GM23338 (cell line): ENCODE measurements at regions not wholly inside any gene's neighbourhood (a gene's known extent, or its start where the extent isn't known, plus 50 kb on each side); places are given as distances from the start of the nearest gene placed in this dataset.

Experiments
- ATAC-seq: fragments of 200-7000 bp; cut with Tn5 transposase; 3 replicates; pipeline ENCODE4 v1.9.1; 2020
- DNase-seq: peaks from one replicate; pipeline ENCODE4 v3.0.0-alpha.2; 2015; ENCODE audit warnings: low spot score
- H2AFZ ChIP-seq: fragments of 200-600 bp; sonication (generic); 2 replicates; pipeline ENCODE4 v1.8.0; 2016; ENCODE audit warnings: antibody characterized with exemption, mild to moderate bottlenecking, moderate library complexity
- H3F3A ChIP-seq: fragments of 200-600 bp; sonication (generic); replicated peaks from 2 replicates; pipeline ENCODE4 v1.8.0; 2017; ENCODE audit warnings: antibody characterized with exemption, mixed run types, low read depth
- H3K27ac ChIP-seq: fragments of 200-600 bp; sonication (generic); 2 replicates; pipeline ENCODE4 v1.6.1; 2016; ENCODE audit warnings: low read depth
- H3K27me3 ChIP-seq: fragments of 200-600 bp; sonication (generic); 2 replicates; pipeline ENCODE4 v1.8.0; 2016; ENCODE audit warnings: mild to moderate bottlenecking, mixed run types, moderate library complexity; ENCODE audit not compliant: insufficient read depth
- H3K36me3 ChIP-seq: fragments of 200-600 bp; sonication (generic); 2 replicates; pipeline ENCODE4 v1.8.0; 2016; ENCODE audit warnings: mild to moderate bottlenecking; ENCODE audit not compliant: insufficient read depth
- H3K4me1 ChIP-seq: fragments of 200-600 bp; sonication (generic); 2 replicates; pipeline ENCODE4 v1.8.0; 2016; ENCODE audit warnings: mild to moderate bottlenecking, moderate library complexity; ENCODE audit not compliant: insufficient read depth
- H3K4me2 ChIP-seq: fragments of 200-600 bp; sonication (generic); 2 replicates; pipeline ENCODE4 v1.7.1; 2017; ENCODE audit warnings: mixed run types
- H3K4me3 ChIP-seq: fragments of 200-600 bp; sonication (generic); 2 replicates; pipeline ENCODE4 v1.6.1; 2016; ENCODE audit warnings: mixed run types
- H3K79me2 ChIP-seq: fragments of 200-600 bp; sonication (generic); replicated peaks from 2 replicates; pipeline ENCODE4 v1.8.0; 2017; ENCODE audit warnings: mild to moderate bottlenecking; ENCODE audit not compliant: insufficient read depth
- H3K9me2 ChIP-seq: fragments of 200-600 bp; sonication (generic); 2 replicates; pipeline ENCODE4 v1.8.0; 2017; ENCODE audit not compliant: insufficient read depth
- H4K20me1 ChIP-seq: fragments of 200-600 bp; sonication (generic); replicated peaks from 2 replicates; pipeline ENCODE4 v1.8.0; 2017; ENCODE audit warnings: mild to moderate bottlenecking; ENCODE audit not compliant: insufficient read depth
- H3K27ac Mint-ChIP-seq: 2 replicates; pipeline ENCODE4 v1.8.0; 2020; ENCODE audit warnings: inconsistent platforms, mild to moderate bottlenecking, moderate library complexity, mixed read lengths
- H3K27me3 Mint-ChIP-seq: 3 replicates; pipeline ENCODE4 v1.8.0; 2022; ENCODE audit warnings: low read depth, mild to moderate bottlenecking, moderate library complexity, mixed read lengths, inconsistent platforms; ENCODE audit not compliant: insufficient read depth, poor library complexity
- H3K36me3 Mint-ChIP-seq: 3 replicates; pipeline ENCODE4 v1.8.0; 2021; ENCODE audit warnings: low read depth, mild to moderate bottlenecking, inconsistent platforms, moderate library complexity, mixed read lengths
- H3K4me1 Mint-ChIP-seq: 3 replicates; pipeline ENCODE4 v1.8.0; 2020; ENCODE audit warnings: mild to moderate bottlenecking, inconsistent platforms, mixed read lengths
- H3K4me3 Mint-ChIP-seq: 3 replicates; pipeline ENCODE4 v1.8.0; 2021; ENCODE audit warnings: moderate library complexity, mild to moderate bottlenecking, inconsistent platforms, mixed read lengths
- H3K9me3 Mint-ChIP-seq: 3 replicates; pipeline ENCODE4 v1.8.0; 2020; ENCODE audit warnings: moderate library complexity, mild to moderate bottlenecking, inconsistent platforms, mixed read lengths
- EZH2phosphoT487 ChIP-seq: fragments of 200-600 bp; sonication (generic); IDR thresholded peaks from one replicate; pipeline ENCODE4 v1.8.1; 2018; ENCODE audit warnings: antibody characterized with exemption; ENCODE audit not compliant: unreplicated experiment
- STAT1 ChIP-seq: IDR thresholded peaks from one replicate; pipeline ENCODE4 v1.6.1; 2016; ENCODE audit warnings: antibody characterized with exemption; ENCODE audit not compliant: unreplicated experiment
- ZNF462 ChIP-seq: fragments of 250-450 bp; sonication (Bioruptor Pico); IDR thresholded peaks from 2 replicates; pipeline ENCODE4 v1.5.0; 2020; ENCODE audit warnings: mild to moderate bottlenecking, moderate library complexity
- TF ChIP-seq, protein P1 (sequence below), 2 experiments: fragments of 200-600 bp in 1 of 2; sonication (generic) in 1 of 2; conservative IDR thresholded peaks; 2 replicates each; pipeline versions ENCODE4 v1.5.1 to v1.6.1; 2016 to 2017; ENCODE audit warnings: antibody characterized with exemption in 2 of 2, low read depth in 2 of 2, mild to moderate bottlenecking in 2 of 2, moderate library complexity in 1 of 2
- TF ChIP-seq, protein P2 (sequence below): IDR thresholded peaks from 2 replicates; pipeline ENCODE4 v1.6.1; 2016; ENCODE audit warnings: antibody characterized with exemption

- Mint-ChIP-seq H3K27ac (no peak overlapping the region), H3K36me3 (no peaks in the 10 kb centered on the region), H3K4me1 (peaks cover 7% of the 10 kb centered on the region; the same call in 1 of the 3 replicates), H3K4me3 (no peak overlapping the region), H3K27me3 (peaks cover 5% of the 10 kb centered on the region), H3K9me3 (no peaks in the 10 kb centered on the region; the same call in 1 of the 3 replicates)
- Histone ChIP-seq H3K9me2 (no peaks in the 10 kb centered on the region), H3K4me3 (no peak overlapping the region), H4K20me1 (no peaks in the 10 kb centered on the region), H3F3A (no peaks in the 10 kb centered on the region), H3K27me3 (no peaks in the 10 kb centered on the region), H2AFZ (no peak overlapping the region), H3K36me3 (no peaks in the 10 kb centered on the region), H3K4me2 (no peak overlapping the region), H3K27ac (no peak overlapping the region), H3K4me1 (no peaks in the 10 kb centered on the region), H3K79me2 (no peaks in the 10 kb centered on the region)
- no peak for DNase-seq
- ATAC-seq, result no peak; the same call in 2 of the 3 replicates
- TF ChIP-seq, protein P1, sequence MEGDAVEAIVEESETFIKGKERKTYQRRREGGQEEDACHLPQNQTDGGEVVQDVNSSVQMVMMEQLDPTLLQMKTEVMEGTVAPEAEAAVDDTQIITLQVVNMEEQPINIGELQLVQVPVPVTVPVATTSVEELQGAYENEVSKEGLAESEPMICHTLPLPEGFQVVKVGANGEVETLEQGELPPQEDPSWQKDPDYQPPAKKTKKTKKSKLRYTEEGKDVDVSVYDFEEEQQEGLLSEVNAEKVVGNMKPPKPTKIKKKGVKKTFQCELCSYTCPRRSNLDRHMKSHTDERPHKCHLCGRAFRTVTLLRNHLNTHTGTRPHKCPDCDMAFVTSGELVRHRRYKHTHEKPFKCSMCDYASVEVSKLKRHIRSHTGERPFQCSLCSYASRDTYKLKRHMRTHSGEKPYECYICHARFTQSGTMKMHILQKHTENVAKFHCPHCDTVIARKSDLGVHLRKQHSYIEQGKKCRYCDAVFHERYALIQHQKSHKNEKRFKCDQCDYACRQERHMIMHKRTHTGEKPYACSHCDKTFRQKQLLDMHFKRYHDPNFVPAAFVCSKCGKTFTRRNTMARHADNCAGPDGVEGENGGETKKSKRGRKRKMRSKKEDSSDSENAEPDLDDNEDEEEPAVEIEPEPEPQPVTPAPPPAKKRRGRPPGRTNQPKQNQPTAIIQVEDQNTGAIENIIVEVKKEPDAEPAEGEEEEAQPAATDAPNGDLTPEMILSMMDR (conservative IDR thresholded peaks at IDR 0.05; ENCODE audit: low read depth in 2 of 2), result no peak
- TF ChIP-seq EZH2phosphoT487 (no peak), STAT1 (no peak), ZNF462 (CRISPR knock-in tag) (no peak)
- TF ChIP-seq, protein P2, sequence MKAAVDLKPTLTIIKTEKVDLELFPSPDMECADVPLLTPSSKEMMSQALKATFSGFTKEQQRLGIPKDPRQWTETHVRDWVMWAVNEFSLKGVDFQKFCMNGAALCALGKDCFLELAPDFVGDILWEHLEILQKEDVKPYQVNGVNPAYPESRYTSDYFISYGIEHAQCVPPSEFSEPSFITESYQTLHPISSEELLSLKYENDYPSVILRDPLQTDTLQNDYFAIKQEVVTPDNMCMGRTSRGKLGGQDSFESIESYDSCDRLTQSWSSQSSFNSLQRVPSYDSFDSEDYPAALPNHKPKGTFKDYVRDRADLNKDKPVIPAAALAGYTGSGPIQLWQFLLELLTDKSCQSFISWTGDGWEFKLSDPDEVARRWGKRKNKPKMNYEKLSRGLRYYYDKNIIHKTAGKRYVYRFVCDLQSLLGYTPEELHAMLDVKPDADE, result no peak
Measured at GRCh38 chr20:51284871-51285270, 257.6 kb downstream of the NFATC2 start.
